Ishikawa (cell line): ENCODE measurements at regions not wholly inside any gene's neighbourhood (a gene's known extent, or its start where the extent isn't known, plus 50 kb on each side); places are given as distances from the start of the nearest gene placed in this dataset.

ENCODE experiments used
- CEBPB ChIP-seq: IDR thresholded peaks from 2 replicates; pipeline ENCODE4 v1.6.1; 2012
- CREB1 ChIP-seq: IDR thresholded peaks from 2 replicates; pipeline ENCODE4 v1.6.1; 2012; ENCODE audit warnings: low read depth
- EP300 ChIP-seq: IDR thresholded peaks from 2 replicates; pipeline ENCODE4 v1.6.1; 2012; ENCODE audit warnings: borderline replicate concordance
- RAD21 ChIP-seq: IDR thresholded peaks from 2 replicates; pipeline ENCODE4 v1.6.1; 2012; ENCODE audit warnings: low read depth
- REST ChIP-seq: IDR thresholded peaks from 2 replicates; pipeline ENCODE4 v1.6.1; 2012; ENCODE audit warnings: low read depth, mild to moderate bottlenecking
- TEAD4 ChIP-seq: IDR thresholded peaks from 2 replicates; pipeline ENCODE4 v1.6.1; 2012
- ZBTB7A ChIP-seq: IDR thresholded peaks from 2 replicates; pipeline ENCODE4 v1.6.1; 2012; ENCODE audit warnings: low read depth
- TF ChIP-seq, protein P1 (sequence below): IDR thresholded peaks from 2 replicates; pipeline ENCODE4 v1.6.1; 2012

- TF ChIP-seq, protein P1, sequence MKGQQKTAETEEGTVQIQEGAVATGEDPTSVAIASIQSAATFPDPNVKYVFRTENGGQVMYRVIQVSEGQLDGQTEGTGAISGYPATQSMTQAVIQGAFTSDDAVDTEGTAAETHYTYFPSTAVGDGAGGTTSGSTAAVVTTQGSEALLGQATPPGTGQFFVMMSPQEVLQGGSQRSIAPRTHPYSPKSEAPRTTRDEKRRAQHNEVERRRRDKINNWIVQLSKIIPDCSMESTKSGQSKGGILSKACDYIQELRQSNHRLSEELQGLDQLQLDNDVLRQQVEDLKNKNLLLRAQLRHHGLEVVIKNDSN, result no peak
- TF ChIP-seq TEAD4, result no peak
- no peak for TF ChIP-seq CREB1
- no peak for TF ChIP-seq REST
- TF ChIP-seq RAD21, result no peak
- no peak for TF ChIP-seq EP300
- no peak for TF ChIP-seq ZBTB7A
- no peak for TF ChIP-seq CEBPB
These were observed 225.7 kb downstream of the BAMBI start for GRCh38 chr10:28903063-28903462.
